ENCODE measurements at regions not wholly inside any gene's neighbourhood (a gene's known extent, or its start where the extent isn't known, plus 50 kb on each side); places are given as distances from the start of the nearest gene placed in this dataset.

- Mint-ChIP-seq H3K4me1 (no peaks in the 10 kb centered on the region), H3K9me3 (peaks cover 0 to 30% (median 16%) of the 10 kb centered on the region in 8 donors), H3K27me3 (no peaks in the 10 kb centered on the region), H3K27ac (no peak overlapping the region), H3K36me3 (no peaks in the 10 kb centered on the region), H3K4me3 (no peak overlapping the region)
- POLR2A ChIA-PET (ENCODE audit: partially characterized antibody): no interaction called here
- no peak overlapping the region for H3K4me3 ChIP-seq (ENCODE audit: low read length in 2 of 2)
- no peak for DNase-seq
- no peak overlapping the region for H3K27ac ChIP-seq (ENCODE audit: low read depth, low read length)
- H3K27me3 ChIP-seq (ENCODE audit: insufficient read depth, low read length): no peaks in the 10 kb centered on the region
- H3K4me1 ChIP-seq (ENCODE audit: insufficient read depth, low read length): no peaks in the 10 kb centered on the region
- CTCF ChIA-PET (ENCODE audit: partially characterized antibody): no interaction called here
- H3K36me3 ChIP-seq (ENCODE audit: insufficient read depth, low read length): no peaks in the 10 kb centered on the region
- H3K9me3 ChIP-seq (ENCODE audit: control insufficient read depth in 1 of 2, low read length in 2 of 2): no peaks in the 10 kb centered on the region
- intact Hi-C loops (cut with micrococcal nuclease): no loop called here
Observed at GRCh38 chr5:99258819-99259218, 330.0 kb upstream of the CHD1 start.

DNA sequence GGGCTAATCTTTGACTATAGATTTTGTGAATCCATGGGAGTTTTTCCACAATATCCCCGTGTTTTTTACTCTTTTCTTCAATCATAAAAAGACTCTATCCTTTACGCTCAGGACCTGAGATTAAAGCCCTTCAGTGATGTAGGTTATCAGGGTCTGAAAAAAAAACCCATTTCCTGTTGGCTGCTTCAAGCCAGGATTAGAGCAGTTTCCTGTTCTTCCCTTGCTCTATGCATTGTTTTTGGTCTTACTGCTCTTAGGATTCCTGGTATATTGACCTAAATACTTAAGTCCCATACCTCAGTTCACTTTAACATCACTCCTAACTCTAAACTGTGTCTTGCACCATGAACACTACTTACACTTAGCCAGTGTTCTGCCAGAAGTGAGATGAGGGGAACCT lies 319.3 kb upstream of the CHD1 start:
- CTCF ChIA-PET (ENCODE audit: partially characterized antibody): no interaction called here
- no peaks in the 10 kb centered on the region for H3K4me1 ChIP-seq (ENCODE audit: insufficient read depth, low read length)
- H3K4me3 Mint-ChIP-seq: no peak overlapping the region
- no peak overlapping the region for H3K4me3 ChIP-seq (ENCODE audit: low read length in 2 of 2)
- H3K27me3 ChIP-seq (ENCODE audit: insufficient read depth, low read length): no peaks in the 10 kb centered on the region
- DNase-seq: no peak
- intact Hi-C loops (cut with micrococcal nuclease): no loop called here
- no peak overlapping the region for H3K27ac ChIP-seq (ENCODE audit: low read depth, low read length)
- H3K9me3 ChIP-seq (ENCODE audit: control insufficient read depth in 1 of 2, low read length in 2 of 2): no peaks in the 10 kb centered on the region
- no peaks in the 10 kb centered on the region for H3K36me3 Mint-ChIP-seq
- no peaks in the 10 kb centered on the region for H3K27me3 Mint-ChIP-seq
- H3K27ac Mint-ChIP-seq: no peak overlapping the region
- no peaks in the 10 kb centered on the region for H3K36me3 ChIP-seq (ENCODE audit: insufficient read depth, low read length)
- H3K9me3 Mint-ChIP-seq: peaks cover 0 to 6% (median 0%) of the 10 kb centered on the region in 8 donors
- no peaks in the 10 kb centered on the region for H3K4me1 Mint-ChIP-seq
- POLR2A ChIA-PET (ENCODE audit: partially characterized antibody): no interaction called here

DNA sequence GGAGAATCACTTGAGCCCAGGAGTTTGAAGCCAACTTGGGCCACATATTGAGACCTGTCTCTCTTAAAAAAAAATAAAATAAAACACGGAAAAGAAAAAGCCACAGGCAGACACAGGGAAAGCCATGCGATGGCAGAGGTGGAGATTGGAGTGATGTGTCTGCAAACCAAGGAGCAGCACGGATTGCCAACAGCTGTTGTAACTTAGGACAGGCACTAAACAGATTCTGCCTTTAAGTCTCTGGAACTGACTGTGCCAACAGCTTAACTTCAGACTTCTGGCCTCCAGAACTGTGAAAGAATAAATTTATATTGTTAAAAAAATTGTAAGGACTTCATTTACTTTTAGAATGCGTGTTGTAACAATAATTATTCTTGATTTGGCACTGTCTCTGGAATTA lies 318.5 kb upstream of the CHD1 start:
- Mint-ChIP-seq H3K27me3 (no peaks in the 10 kb centered on the region), H3K4me3 (no peak overlapping the region), H3K9me3 (peaks cover 0 to 4% (median 0%) of the 10 kb centered on the region in 8 donors), H3K4me1 (no peaks in the 10 kb centered on the region), H3K36me3 (no peaks in the 10 kb centered on the region), H3K27ac (no peak overlapping the region)
- Histone ChIP-seq H3K36me3 (ENCODE audit: insufficient read depth, low read length) (no peaks in the 10 kb centered on the region), H3K4me3 (ENCODE audit: low read length in 2 of 2) (no peak overlapping the region), H3K9me3 (ENCODE audit: control insufficient read depth in 1 of 2, low read length in 2 of 2) (no peaks in the 10 kb centered on the region), H3K27ac (ENCODE audit: low read depth, low read length) (no peak overlapping the region), H3K4me1 (ENCODE audit: insufficient read depth, low read length) (no peaks in the 10 kb centered on the region), H3K27me3 (ENCODE audit: insufficient read depth, low read length) (no peaks in the 10 kb centered on the region)
- ChIA-PET CTCF (ENCODE audit: partially characterized antibody) (no interaction called here), POLR2A (ENCODE audit: partially characterized antibody) (no interaction called here)
- intact Hi-C loops (cut with micrococcal nuclease): no loop called here
- no peak for DNase-seq

DNA sequence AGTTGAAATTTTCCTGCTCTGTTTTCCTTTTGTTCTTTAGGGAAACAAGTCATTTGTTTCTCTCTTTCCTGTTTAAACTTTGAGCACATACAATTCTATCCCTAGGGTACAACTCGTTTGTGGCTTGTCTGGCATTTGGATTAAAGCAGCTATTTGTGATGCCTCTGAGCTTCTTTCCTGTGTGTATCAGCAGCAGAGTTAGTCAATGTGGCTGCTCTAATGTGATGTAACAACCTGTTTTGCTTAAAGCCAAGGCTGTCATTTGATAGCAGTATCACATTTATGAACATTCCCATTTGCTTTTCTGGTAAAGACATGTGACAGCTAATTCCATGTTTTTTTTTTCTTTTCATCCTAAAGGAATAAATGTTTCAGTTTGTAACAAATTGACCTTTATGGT lies 314.3 kb upstream of the CHD1 start:
- ChIA-PET CTCF (ENCODE audit: partially characterized antibody) (no interaction called here), POLR2A (ENCODE audit: partially characterized antibody) (no interaction called here)
- Mint-ChIP-seq H3K4me1 (no peaks in the 10 kb centered on the region), H3K9me3 (peaks cover 0 to 3% (median 0%) of the 10 kb centered on the region in 8 donors), H3K4me3 (no peak overlapping the region), H3K36me3 (no peaks in the 10 kb centered on the region), H3K27ac (no peak overlapping the region), H3K27me3 (no peaks in the 10 kb centered on the region)
- no peaks in the 10 kb centered on the region for H3K4me1 ChIP-seq (ENCODE audit: insufficient read depth, low read length)
- no peak overlapping the region for H3K27ac ChIP-seq (ENCODE audit: low read depth, low read length)
- DNase-seq: no peak
- no peaks in the 10 kb centered on the region for H3K27me3 ChIP-seq (ENCODE audit: insufficient read depth, low read length)
- H3K9me3 ChIP-seq (ENCODE audit: control insufficient read depth in 1 of 2, low read length in 2 of 2): no peaks in the 10 kb centered on the region
- intact Hi-C loops (cut with micrococcal nuclease): no loop called here
- no peaks in the 10 kb centered on the region for H3K36me3 ChIP-seq (ENCODE audit: insufficient read depth, low read length)
- H3K4me3 ChIP-seq (ENCODE audit: low read length in 2 of 2): no peak overlapping the region

DNA sequence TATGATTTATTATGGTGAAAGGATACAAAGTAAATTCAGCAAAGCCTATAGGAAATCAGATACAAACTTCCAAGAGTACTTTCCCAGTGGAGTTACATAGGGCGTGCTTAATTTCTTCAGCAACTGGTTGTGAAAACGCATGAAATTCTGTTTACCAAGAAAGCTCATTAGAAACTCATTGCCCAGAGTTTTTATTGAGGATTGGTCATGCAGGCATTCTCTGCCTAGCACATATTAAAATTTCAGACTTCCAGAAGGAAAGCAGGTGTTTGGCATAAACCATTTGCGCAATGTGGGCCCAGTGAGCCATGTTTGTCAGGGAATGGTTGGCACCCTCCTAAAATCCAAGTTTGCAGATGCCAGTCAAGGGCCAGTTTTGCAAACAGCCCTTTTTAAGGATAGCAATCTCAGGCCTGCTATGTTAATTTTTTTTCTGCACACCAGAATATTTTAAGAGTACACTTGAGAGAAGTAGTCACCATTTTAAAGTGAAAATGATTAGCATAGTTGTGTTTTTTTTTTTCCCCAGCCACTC lies 311.1 kb upstream of the CHD1 start:
- H3K27ac Mint-ChIP-seq: no peak overlapping the region
- no peaks in the 10 kb centered on the region for H3K9me3 ChIP-seq (ENCODE audit: control insufficient read depth in 1 of 2, low read length in 2 of 2)
- H3K4me1 Mint-ChIP-seq: no peaks in the 10 kb centered on the region
- no peaks in the 10 kb centered on the region for H3K4me1 ChIP-seq (ENCODE audit: insufficient read depth, low read length)
- no peak for DNase-seq
- POLR2A ChIA-PET (ENCODE audit: partially characterized antibody): no interaction called here
- CTCF ChIA-PET (ENCODE audit: partially characterized antibody): no interaction called here
- H3K27ac ChIP-seq (ENCODE audit: low read depth, low read length): no peak overlapping the region
- H3K27me3 ChIP-seq (ENCODE audit: insufficient read depth, low read length): no peaks in the 10 kb centered on the region
- no peak overlapping the region for H3K4me3 Mint-ChIP-seq
- intact Hi-C loops (cut with micrococcal nuclease): no loop called here
- H3K27me3 Mint-ChIP-seq: peaks cover 0 to 3% of the 10 kb centered on the region in 2 donors
- H3K36me3 ChIP-seq (ENCODE audit: insufficient read depth, low read length): no peaks in the 10 kb centered on the region
- peaks cover 0 to 7% (median 2%) of the 10 kb centered on the region in 8 donors for H3K9me3 Mint-ChIP-seq
- H3K4me3 ChIP-seq (ENCODE audit: low read length in 2 of 2): no peak overlapping the region
- no peaks in the 10 kb centered on the region for H3K36me3 Mint-ChIP-seq

GRCh38 chr5:99191206-99191745 lies 262.5 kb upstream of the CHD1 start:
- Histone ChIP-seq H3K27ac (ENCODE audit: low read depth, low read length) (no peak overlapping the region), H3K9me3 (ENCODE audit: control insufficient read depth in 1 of 2, low read length in 2 of 2) (no peaks in the 10 kb centered on the region), H3K36me3 (ENCODE audit: insufficient read depth, low read length) (no peaks in the 10 kb centered on the region), H3K4me1 (ENCODE audit: insufficient read depth, low read length) (no peaks in the 10 kb centered on the region), H3K27me3 (ENCODE audit: insufficient read depth, low read length) (no peaks in the 10 kb centered on the region), H3K4me3 (ENCODE audit: low read length in 2 of 2) (no peak overlapping the region)
- Mint-ChIP-seq H3K4me1 (no peaks in the 10 kb centered on the region), H3K9me3 (peaks cover 0 to 3% (median 0%) of the 10 kb centered on the region in 8 donors), H3K27ac (no peak overlapping the region), H3K4me3 (no peak overlapping the region), H3K27me3 (peaks cover 1 to 7% of the 10 kb centered on the region in 2 donors), H3K36me3 (no peaks in the 10 kb centered on the region)
- ChIA-PET POLR2A (ENCODE audit: partially characterized antibody) (no interaction called here), CTCF (ENCODE audit: partially characterized antibody) (no interaction called here)
- no peak for DNase-seq
- intact Hi-C loops (cut with micrococcal nuclease): no loop called here

DNA sequence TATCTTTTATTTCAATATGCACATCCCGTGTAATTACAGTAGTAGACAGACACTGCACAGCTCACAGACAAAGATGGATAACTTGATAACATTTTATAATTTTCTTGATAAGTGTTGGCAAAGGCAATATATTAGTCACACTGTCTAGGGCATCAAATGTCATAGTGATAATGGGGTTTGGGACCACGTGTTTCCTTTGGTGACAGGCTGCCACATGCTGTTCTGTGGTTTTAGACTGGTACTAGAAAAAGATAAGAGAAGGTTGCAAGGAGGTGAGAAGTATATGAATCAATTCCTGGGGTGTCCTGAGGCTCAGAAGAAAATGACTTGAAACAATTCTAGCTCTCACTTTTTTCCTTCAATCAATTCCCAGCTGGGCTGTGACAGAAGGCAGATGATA lies 258.8 kb upstream of the CHD1 start:
- ChIA-PET POLR2A (ENCODE audit: partially characterized antibody) (no interaction called here), CTCF (ENCODE audit: partially characterized antibody) (no interaction called here)
- H3K4me1 ChIP-seq (ENCODE audit: insufficient read depth, low read length): no peaks in the 10 kb centered on the region
- no peaks in the 10 kb centered on the region for H3K9me3 ChIP-seq (ENCODE audit: control insufficient read depth in 1 of 2, low read length in 2 of 2)
- Mint-ChIP-seq H3K36me3 (no peaks in the 10 kb centered on the region), H3K4me3 (no peak overlapping the region), H3K4me1 (no peaks in the 10 kb centered on the region), H3K27me3 (peaks cover 1 to 11% of the 10 kb centered on the region in 2 donors), H3K9me3 (peaks cover 0 to 6% (median 0%) of the 10 kb centered on the region in 8 donors), H3K27ac (no peak overlapping the region)
- no peak overlapping the region for H3K27ac ChIP-seq (ENCODE audit: low read depth, low read length)
- intact Hi-C loops (cut with micrococcal nuclease): no loop called here
- no peak overlapping the region for H3K4me3 ChIP-seq (ENCODE audit: low read length in 2 of 2)
- no peaks in the 10 kb centered on the region for H3K36me3 ChIP-seq (ENCODE audit: insufficient read depth, low read length)
- no peaks in the 10 kb centered on the region for H3K27me3 ChIP-seq (ENCODE audit: insufficient read depth, low read length)
- no peak for DNase-seq

DNA sequence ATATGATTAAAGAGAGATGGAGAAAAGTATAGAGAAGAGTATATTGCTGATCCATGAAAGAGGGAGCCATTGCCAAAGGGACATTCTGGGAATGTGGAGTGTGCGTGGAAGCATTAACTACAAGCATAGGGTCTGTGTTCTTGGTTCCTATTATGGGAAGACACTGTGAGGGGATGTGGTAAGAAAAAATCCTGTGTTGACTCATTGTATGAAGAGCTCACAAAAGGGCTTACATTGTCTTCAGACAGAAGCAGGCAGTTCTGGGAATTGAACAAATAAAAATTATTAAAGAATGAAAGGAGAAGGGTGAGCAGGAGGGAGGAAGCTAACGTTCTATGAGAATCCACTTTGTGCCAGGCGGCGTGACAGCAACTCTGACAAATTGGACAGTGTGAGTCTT lies 250.4 kb upstream of the CHD1 start:
- POLR2A ChIA-PET (ENCODE audit: partially characterized antibody): no interaction called here
- H3K4me3 ChIP-seq (ENCODE audit: low read length in 2 of 2): no peak overlapping the region
- intact Hi-C loops (cut with micrococcal nuclease): no loop called here
- Mint-ChIP-seq H3K36me3 (no peaks in the 10 kb centered on the region), H3K9me3 (peaks cover 0 to 10% (median 0%) of the 10 kb centered on the region in 8 donors), H3K27me3 (peaks cover 0 to 4% of the 10 kb centered on the region in 2 donors), H3K4me3 (no peak overlapping the region), H3K4me1 (no peaks in the 10 kb centered on the region), H3K27ac (no peak overlapping the region)
- H3K36me3 ChIP-seq (ENCODE audit: insufficient read depth, low read length): no peaks in the 10 kb centered on the region
- no peaks in the 10 kb centered on the region for H3K9me3 ChIP-seq (ENCODE audit: control insufficient read depth in 1 of 2, low read length in 2 of 2)
- H3K4me1 ChIP-seq (ENCODE audit: insufficient read depth, low read length): no peaks in the 10 kb centered on the region
- no peaks in the 10 kb centered on the region for H3K27me3 ChIP-seq (ENCODE audit: insufficient read depth, low read length)
- no peak for DNase-seq
- H3K27ac ChIP-seq (ENCODE audit: low read depth, low read length): no peak overlapping the region
- CTCF ChIA-PET (ENCODE audit: partially characterized antibody): no interaction called here
